ACC112 (cell line): ENCODE measurements at regions not wholly inside any gene's neighbourhood (a gene's known extent, or its start where the extent isn't known, plus 50 kb on each side); places are given as distances from the start of the nearest gene placed in this dataset.

Source experiments
- H2AFZ ChIP-seq: fragments of 200-600 bp; sonication (generic); one replicate; pipeline ENCODE4 v1.6.0; 2017; ENCODE audit warnings: antibody characterized with exemption, low read length; ENCODE audit not compliant: unreplicated experiment
- H3K27ac ChIP-seq: fragments of 200-600 bp; sonication (generic); 2 replicates; pipeline ENCODE4 v1.5.1; 2014; ENCODE audit warnings: low read depth, mild to moderate bottlenecking, antibody characterized with exemption, low read length, moderate library complexity
- H3K27me3 ChIP-seq: fragments of 200-600 bp; sonication (generic); 2 replicates; pipeline ENCODE4 v1.6.1; 2014; ENCODE audit warnings: mild to moderate bottlenecking, antibody characterized with exemption, low read length, moderate library complexity, mixed read lengths; ENCODE audit not compliant: insufficient read depth
- H3K36me3 ChIP-seq: fragments of 200-600 bp; sonication (generic); 2 replicates; pipeline ENCODE4 v1.6.1; 2016; ENCODE audit warnings: mild to moderate bottlenecking, antibody characterized with exemption, low read length, moderate library complexity, mixed read lengths; ENCODE audit not compliant: insufficient read depth
- H3K4me1 ChIP-seq: fragments of 200-600 bp; sonication (generic); one replicate; pipeline ENCODE4 v1.6.1; 2016; ENCODE audit warnings: low read length, mixed read lengths; ENCODE audit not compliant: insufficient read depth, unreplicated experiment, control insufficient read depth
- H3K4me3 ChIP-seq: fragments of 200-600 bp; sonication (generic); 2 replicates; pipeline ENCODE4 v1.5.1; 2014; ENCODE audit warnings: mild to moderate bottlenecking, low read depth, low read length
- H3K79me2 ChIP-seq: fragments of 200-600 bp; sonication (generic); one replicate; pipeline ENCODE4 v1.6.0; 2016; ENCODE audit warnings: low read length; ENCODE audit not compliant: control insufficient read depth, unreplicated experiment, insufficient read depth

DNA sequence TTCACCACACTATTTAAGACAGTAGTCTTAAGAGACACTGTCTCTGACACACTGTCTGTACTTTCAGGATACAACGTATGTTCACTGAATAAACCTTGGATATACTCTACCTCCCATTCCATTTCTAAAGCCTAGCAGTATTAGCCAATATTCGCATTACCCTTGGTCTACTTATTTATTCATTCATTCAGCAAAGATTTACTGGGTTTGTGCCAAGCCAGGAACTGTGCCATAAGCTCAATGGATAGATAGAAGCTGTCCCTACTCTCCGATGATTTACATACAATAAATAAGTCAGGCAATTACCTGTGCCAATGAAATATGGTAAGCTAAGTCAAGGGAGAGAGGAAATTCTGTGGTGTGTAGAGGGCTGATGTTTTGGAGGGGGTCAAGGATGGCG lies 195.2 kb upstream of the RAB4A start:
- H3K4me1 ChIP-seq = no peaks in the 10 kb centered on the region
- no peak overlapping the region for H3K27ac ChIP-seq
- peaks cover 57% of the 10 kb centered on the region for H3K27me3 ChIP-seq

DNA sequence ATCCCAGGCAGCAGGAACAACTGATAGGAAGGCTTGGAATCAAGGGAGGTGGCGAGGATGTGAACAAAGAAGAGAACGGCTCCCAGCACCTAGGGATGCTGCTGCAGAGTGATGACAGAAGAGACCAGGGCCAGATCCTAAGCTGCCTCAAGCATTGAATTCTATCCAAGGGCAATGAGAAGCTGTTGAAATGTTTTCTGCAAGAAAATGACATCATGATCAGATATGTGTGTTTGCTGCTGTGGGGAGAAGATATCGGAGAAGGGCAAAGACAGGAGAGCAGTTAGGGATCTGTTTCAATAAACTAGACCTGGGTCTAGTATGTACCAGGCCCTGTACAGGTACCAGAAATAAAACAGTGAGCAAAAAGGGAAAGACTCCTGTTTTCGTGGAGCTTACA lies 194.7 kb upstream of the RAB4A start:
- no peak overlapping the region for H3K4me3 ChIP-seq
- no peaks in the 10 kb centered on the region for H3K36me3 ChIP-seq
- H3K79me2 ChIP-seq = no peaks in the 10 kb centered on the region
- no peak overlapping the region for H2AFZ ChIP-seq
- no peak overlapping the region for H3K27ac ChIP-seq
- H3K27me3 ChIP-seq = peaks cover 62% of the 10 kb centered on the region
- H3K4me1 ChIP-seq = no peaks in the 10 kb centered on the region

More for the DNA sequence above, 195.2 kb upstream of the RAB4A start:
- H3K4me3 ChIP-seq = no peak overlapping the region
- H2AFZ ChIP-seq = no peak overlapping the region
- no peaks in the 10 kb centered on the region for H3K36me3 ChIP-seq
- H3K79me2 ChIP-seq = no peaks in the 10 kb centered on the region

DNA sequence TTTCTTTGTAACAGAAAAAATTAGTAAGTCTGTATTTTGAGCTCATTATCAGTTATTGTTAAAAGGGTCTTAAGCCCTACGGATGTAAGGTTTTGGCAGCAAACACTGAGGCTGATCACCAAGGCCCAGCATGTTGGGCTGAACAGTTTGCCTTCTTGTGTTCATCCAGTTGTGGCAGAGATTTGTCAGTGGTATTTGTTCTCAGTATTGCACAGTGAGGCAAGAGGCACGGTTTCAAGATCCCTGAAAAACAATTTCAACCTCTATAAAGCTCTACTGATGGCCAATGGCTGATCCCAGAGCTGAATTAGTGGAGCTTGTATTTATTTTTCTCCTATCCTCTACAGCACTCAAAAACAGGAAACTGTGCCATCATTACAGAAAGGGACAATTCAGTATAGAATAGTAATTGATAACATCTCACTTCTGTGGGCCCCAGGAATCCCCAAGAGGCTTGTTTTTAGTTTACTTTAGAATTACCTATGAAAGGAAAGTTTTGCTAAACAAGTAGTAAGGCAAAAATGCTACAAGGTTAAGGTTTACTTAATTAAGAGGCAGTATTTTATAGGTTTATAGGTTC lies 191.8 kb upstream of the RAB4A start:
- H3K4me1 ChIP-seq = no peaks in the 10 kb centered on the region
- H3K36me3 ChIP-seq = no peaks in the 10 kb centered on the region
- peaks cover 91% of the 10 kb centered on the region for H3K27me3 ChIP-seq
- no peaks in the 10 kb centered on the region for H3K79me2 ChIP-seq
- H3K27ac ChIP-seq = no peak overlapping the region
- no peak overlapping the region for H2AFZ ChIP-seq
- no peak overlapping the region for H3K4me3 ChIP-seq

DNA sequence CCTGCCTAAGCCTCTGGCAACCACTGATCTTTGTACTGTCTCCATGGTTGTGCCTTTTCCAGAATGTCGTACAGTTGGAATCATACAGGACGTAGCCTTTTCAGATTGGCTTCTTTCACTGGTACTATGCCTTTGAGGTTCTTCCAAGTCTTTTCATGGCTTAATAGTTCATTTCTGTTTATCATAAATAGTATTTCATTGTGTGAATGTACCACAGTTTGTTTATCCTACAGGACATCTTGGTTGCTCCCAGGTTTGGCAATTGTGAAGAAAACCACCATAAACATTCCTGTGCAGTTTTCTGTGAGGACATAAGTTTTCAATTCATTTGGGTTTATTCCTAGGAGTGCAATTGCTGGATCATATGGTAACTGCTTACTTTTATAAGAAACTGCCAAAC lies 190.6 kb upstream of the RAB4A start:
- Histone ChIP-seq H3K4me1 (no peaks in the 10 kb centered on the region), H3K27ac (no peak overlapping the region), H3K36me3 (no peaks in the 10 kb centered on the region), H2AFZ (no peak overlapping the region), H3K79me2 (no peaks in the 10 kb centered on the region), H3K27me3 (peaks cover 93% of the 10 kb centered on the region), H3K4me3 (no peak overlapping the region)

DNA sequence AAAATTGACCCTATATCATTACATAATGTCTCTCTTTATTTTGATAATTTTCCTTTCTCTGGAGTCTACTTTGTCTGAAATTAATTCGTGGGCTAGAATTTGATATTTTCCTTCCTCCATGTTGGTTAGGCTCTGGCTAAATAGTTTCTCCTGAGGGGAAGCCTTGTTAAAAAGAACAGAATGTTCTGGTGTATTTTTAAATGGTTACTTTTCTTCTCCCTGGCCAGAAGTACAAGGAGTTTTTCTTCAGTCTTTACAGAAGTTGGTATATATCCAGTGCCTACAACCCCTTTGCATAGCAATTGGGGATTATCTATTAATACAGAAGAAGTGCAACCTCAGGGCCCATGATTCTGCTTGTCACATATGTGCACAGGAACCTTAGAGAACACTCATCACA lies 185.6 kb upstream of the RAB4A start:
- H3K27me3 ChIP-seq = peaks cover 67% of the 10 kb centered on the region
- H3K4me1 ChIP-seq = peaks cover 8% of the 10 kb centered on the region
- H3K36me3 ChIP-seq = no peaks in the 10 kb centered on the region
- no peak overlapping the region for H3K4me3 ChIP-seq
- no peak overlapping the region for H2AFZ ChIP-seq
- no peaks in the 10 kb centered on the region for H3K79me2 ChIP-seq
- H3K27ac ChIP-seq = no peak overlapping the region

DNA sequence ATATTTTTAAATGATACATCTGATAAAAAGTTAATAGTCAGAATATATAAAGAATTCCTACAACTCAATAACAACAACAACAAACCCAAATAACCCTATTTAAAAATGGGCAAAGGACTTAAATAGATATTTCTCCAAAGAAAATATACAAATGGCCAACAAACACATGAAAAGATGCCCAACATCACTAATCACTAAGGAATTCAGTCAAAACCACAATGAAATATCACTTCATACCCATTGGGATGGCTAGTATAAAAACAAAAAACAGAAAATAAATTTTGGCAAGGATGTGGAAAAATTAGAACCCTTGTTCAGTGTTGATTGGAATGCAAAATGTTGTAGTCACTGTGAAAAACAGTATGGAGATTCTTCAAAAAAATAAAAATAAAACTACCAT lies 184.8 kb upstream of the RAB4A start:
- Histone ChIP-seq H3K4me1 (peaks cover 8% of the 10 kb centered on the region), H3K36me3 (no peaks in the 10 kb centered on the region), H3K27me3 (peaks cover 59% of the 10 kb centered on the region), H3K4me3 (no peak overlapping the region), H3K27ac (no peak overlapping the region), H3K79me2 (no peaks in the 10 kb centered on the region), H2AFZ (no peak overlapping the region)

DNA sequence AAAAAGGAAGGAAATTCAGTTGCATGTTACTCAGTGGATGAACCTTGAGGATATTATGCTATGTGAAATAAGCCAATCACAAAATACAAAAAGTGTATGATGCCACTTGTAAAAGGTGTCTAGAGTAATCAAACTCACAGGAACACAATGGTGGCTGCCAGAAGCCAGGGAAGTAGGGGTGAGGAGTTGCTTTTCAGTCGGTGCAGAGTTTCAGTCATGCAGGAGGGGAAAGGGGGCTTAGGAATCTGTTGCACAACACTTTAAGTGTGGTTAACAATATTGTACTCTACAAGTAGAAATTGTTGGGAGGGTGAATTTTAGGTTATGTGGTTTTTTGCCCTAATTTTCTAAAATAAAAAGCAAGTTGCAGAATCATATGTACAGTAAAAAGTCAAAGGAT lies 184.2 kb upstream of the RAB4A start:
- no peaks in the 10 kb centered on the region for H3K36me3 ChIP-seq
- H3K4me3 ChIP-seq = no peak overlapping the region
- peaks cover 53% of the 10 kb centered on the region for H3K27me3 ChIP-seq
- peaks cover 8% of the 10 kb centered on the region for H3K4me1 ChIP-seq
- no peaks in the 10 kb centered on the region for H3K79me2 ChIP-seq
- H2AFZ ChIP-seq = no peak overlapping the region
- H3K27ac ChIP-seq = no peak overlapping the region

DNA sequence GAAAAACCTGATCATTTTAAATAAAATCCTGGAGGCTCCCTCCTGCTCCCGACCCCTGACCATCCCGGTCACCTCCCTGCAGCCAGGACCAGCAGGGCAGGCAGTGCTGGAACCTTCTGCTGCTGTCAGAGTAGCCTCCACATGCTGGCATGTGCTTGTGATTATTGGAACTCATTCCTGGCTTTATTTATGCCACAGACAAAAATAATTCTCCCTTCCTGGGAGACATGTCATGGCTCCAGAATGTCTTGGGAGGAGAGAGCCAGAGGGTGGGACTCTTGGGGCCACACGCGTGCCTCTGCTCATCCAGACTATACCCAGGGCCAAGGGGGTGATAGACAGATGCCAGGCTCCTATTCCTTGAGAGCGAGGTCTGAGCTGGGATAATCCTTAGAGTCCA lies 183.6 kb upstream of the RAB4A start:
- no peaks in the 10 kb centered on the region for H3K79me2 ChIP-seq
- no peak overlapping the region for H3K27ac ChIP-seq
- peaks cover 8% of the 10 kb centered on the region for H3K4me1 ChIP-seq
- no peak overlapping the region for H2AFZ ChIP-seq
- H3K36me3 ChIP-seq = no peaks in the 10 kb centered on the region
- H3K27me3 ChIP-seq = peaks cover 51% of the 10 kb centered on the region
- no peak overlapping the region for H3K4me3 ChIP-seq

DNA sequence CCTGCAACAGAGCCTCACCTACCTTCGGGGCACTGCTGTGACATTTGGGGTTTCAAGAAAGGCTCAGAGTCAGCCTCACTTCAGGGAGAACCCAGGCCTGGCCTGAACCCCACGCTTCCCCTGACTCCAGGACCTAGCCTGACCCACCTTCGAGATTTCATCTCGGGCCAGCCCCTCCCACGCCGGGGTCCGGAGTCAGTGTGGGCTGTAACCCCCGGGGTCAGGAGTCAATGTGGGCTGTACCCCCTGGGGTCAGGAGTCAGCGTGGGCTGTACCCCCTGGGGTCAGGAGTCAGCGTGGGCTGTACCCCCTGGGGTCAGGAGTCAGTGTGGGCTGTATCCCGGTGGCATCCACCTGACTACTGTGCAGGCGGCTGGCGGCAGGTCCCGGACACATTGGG lies 183.0 kb upstream of the RAB4A start:
- H2AFZ ChIP-seq = no peak overlapping the region
- H3K4me3 ChIP-seq = no peak overlapping the region
- peaks cover 45% of the 10 kb centered on the region for H3K27me3 ChIP-seq
- peaks cover 8% of the 10 kb centered on the region for H3K4me1 ChIP-seq
- H3K79me2 ChIP-seq = no peaks in the 10 kb centered on the region
- no peak overlapping the region for H3K27ac ChIP-seq
- H3K36me3 ChIP-seq = no peaks in the 10 kb centered on the region

DNA sequence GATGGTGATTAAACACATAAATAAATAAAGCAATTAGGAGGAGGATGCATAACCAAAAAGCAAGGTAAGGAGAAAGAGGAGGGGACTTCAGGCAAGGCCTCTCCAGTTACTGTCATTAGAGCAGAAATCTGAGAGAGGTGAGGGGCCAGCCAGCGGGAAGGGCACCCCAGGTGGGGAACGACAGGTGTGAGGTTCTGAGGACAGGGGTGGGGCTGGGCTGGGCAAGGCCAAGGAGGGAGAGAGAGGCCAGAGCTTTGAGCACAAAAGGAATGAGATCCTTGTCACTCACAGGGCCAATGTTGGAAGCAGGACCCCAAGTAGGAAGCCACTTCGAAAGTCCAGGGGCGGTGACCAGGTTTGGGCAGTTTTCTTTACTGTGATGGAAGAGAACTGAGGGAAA lies 182.2 kb upstream of the RAB4A start:
- no peak overlapping the region for H3K27ac ChIP-seq
- H3K4me1 ChIP-seq = peaks cover 8% of the 10 kb centered on the region
- no peak overlapping the region for H3K4me3 ChIP-seq

DNA sequence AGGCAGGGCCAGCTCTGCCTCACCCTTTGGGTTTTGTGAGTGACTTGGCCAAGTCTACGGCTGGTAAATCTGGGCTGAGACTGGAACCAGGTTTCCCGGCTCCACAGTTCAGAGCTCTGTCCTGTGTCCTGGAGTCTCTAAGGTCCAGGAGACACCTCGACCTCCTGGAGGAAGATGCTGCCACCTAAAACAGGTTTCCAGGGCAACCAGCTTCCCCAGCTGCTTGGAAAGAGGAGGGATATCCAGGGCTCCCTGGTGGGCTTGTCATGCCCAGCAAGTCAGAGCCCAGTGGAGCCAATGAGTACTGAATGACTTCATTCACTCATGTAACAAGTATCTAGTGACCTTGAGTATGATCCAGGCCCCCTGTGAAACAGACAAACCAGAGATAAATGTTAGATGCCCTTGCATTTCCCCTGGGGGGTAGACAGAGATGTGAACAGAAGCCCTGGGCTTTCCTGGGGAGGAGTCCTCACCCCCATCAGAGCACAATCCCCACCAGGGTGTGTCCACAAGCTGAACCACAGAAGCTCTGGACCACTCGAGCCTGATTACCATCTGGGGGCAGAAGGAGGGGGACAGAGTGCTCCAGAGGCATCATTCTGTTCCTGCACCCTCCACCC lies 181.2 kb upstream of the RAB4A start:
- no peak overlapping the region for H3K4me3 ChIP-seq
- peaks cover 8% of the 10 kb centered on the region for H3K4me1 ChIP-seq
- no peak overlapping the region for H2AFZ ChIP-seq
- H3K27ac ChIP-seq = no peak overlapping the region
- H3K79me2 ChIP-seq = no peaks in the 10 kb centered on the region
- H3K27me3 ChIP-seq = peaks cover 30% of the 10 kb centered on the region
- H3K36me3 ChIP-seq = no peaks in the 10 kb centered on the region

More for the DNA sequence above, 182.2 kb upstream of the RAB4A start:
- Histone ChIP-seq H3K36me3 (no peaks in the 10 kb centered on the region), H2AFZ (no peak overlapping the region), H3K79me2 (no peaks in the 10 kb centered on the region), H3K27me3 (peaks cover 40% of the 10 kb centered on the region)
